Activated CD4-positive, alpha-beta T cell treated with anti-CD3 and anti-CD28 coated beads, Interleukin-2, Interleukin-4, amounts not matched to agents 100 ng/mL and 50 ng/mL, durations not matched to agents 16 hours and 8 hours (primary cell): ENCODE measurements at regions not wholly inside any gene's neighbourhood (a gene's known extent, or its start where the extent isn't known, plus 50 kb on each side); places are given as distances from the start of the nearest gene placed in this dataset.
A peak's percentile ranks its signal among the peaks of the same experiment; 100 is the strongest.
"Not testable (repeated sequence)": the region's sequence is repeated elsewhere in the genome, so short reads cannot be mapped to it uniquely, and the experiment has no call there.

Experiments used
- DNase-seq: peaks from one replicate; pipeline ENCODE4 v3.0.0-alpha.2; 2020; ENCODE audit warnings: low spot score

GRCh38 chr12:25424211-25424731, 128.8 kb downstream of the LMNTD1 start:
- no peak for DNase-seq

GRCh38 chr12:25423355-25424050, 129.6 kb downstream of the LMNTD1 start:
- no peak for DNase-seq

GRCh38 chr12:25422241-25422640, 130.8 kb downstream of the LMNTD1 start:
- DNase-seq = no peak

GRCh38 chr12:25421651-25422167, 131.4 kb downstream of the LMNTD1 start:
- no peak for DNase-seq

GRCh38 chr12:25420116-25420515, 133.0 kb downstream of the LMNTD1 start:
- DNase-seq = no peak

- no peak for DNase-seq
These were observed 133.5 kb downstream of the LMNTD1 start for GRCh38 chr12:25419595-25419994.

- no peak for DNase-seq
These were observed 136.0 kb downstream of the LMNTD1 start for GRCh38 chr12:25417071-25417470.

- DNase-seq = no peak
These were observed 136.6 kb downstream of the LMNTD1 start for GRCh38 chr12:25416516-25416915.

GRCh38 chr12:25415004-25415403, 138.1 kb downstream of the LMNTD1 start:
- DNase-seq = no peak

- no peak for DNase-seq
These were observed 140.3 kb downstream of the LMNTD1 start for GRCh38 chr12:25412735-25413134.

GRCh38 chr12:25404955-25405354, 148.1 kb downstream of the LMNTD1 start:
- DNase-seq = no peak

- no peak for DNase-seq
These were observed 151.0 kb upstream of the KRAS start for GRCh38 chr12:25401547-25402345.

- no peak for DNase-seq
These were observed 146.3 kb upstream of the KRAS start for GRCh38 chr12:25397001-25397400.

GRCh38 chr12:25395227-25395626, 144.5 kb upstream of the KRAS start:
- DNase-seq = no peak

- DNase-seq = not testable (repeated sequence)
These were observed 144.0 kb upstream of the KRAS start for GRCh38 chr12:25394775-25395174.

GRCh38 chr12:25394025-25394424, 143.3 kb upstream of the KRAS start:
- no peak for DNase-seq

- DNase-seq = not testable (repeated sequence)
These were observed 140.6 kb upstream of the KRAS start for GRCh38 chr12:25391346-25391745.

GRCh38 chr12:25388183-25388582, 137.5 kb upstream of the KRAS start:
- DNase-seq = peak; percentile 94

- DNase-seq = no peak
These were observed 137.0 kb upstream of the KRAS start for GRCh38 chr12:25387732-25388050.

- DNase-seq = peak; percentile 91
These were observed 136.4 kb upstream of the KRAS start for GRCh38 chr12:25386831-25387731.

- DNase-seq = no peak
These were observed 134.1 kb upstream of the KRAS start for GRCh38 chr12:25384893-25385248.
